Left lung (tissue), 4 donors: ENCODE measurements at regions not wholly inside any gene's neighbourhood (a gene's known extent, or its start where the extent isn't known, plus 50 kb on each side); places are given as distances from the start of the nearest gene placed in this dataset.

Source experiments
- ATAC-seq: fragments of 200-7000 bp; cut with Tn5 transposase; one replicate; pipeline ENCODE4 v1.9.1; 2020; ENCODE audit warnings: moderate library complexity
- DNase-seq, 4 donors: peaks; one replicate each; pipeline ENCODE4 v3.0.0-alpha.2; 2013 to 2020
- H3K27ac ChIP-seq, 2 donors: fragments of 200-600 bp; sonication (generic) in 1 of 2; one replicate each; pipeline versions ENCODE4 v1.5.0 to v1.8.0; 2020 to 2021
- H3K27me3 ChIP-seq, 2 donors: fragments of 200-600 bp; sonication (generic) in 1 of 2; one replicate each; pipeline versions ENCODE4 v1.5.0 to v1.8.0; 2020 to 2021
- H3K36me3 ChIP-seq, 2 donors: fragments of 200-600 bp; sonication (generic) in 1 of 2; one replicate each; pipeline versions ENCODE4 v1.5.0 to v1.8.0; 2020 to 2021
- H3K4me1 ChIP-seq, 2 donors: fragments of 200-600 bp; one replicate each; pipeline ENCODE4 v1.8.0; 2021
- H3K4me3 ChIP-seq, 2 donors: fragments of 200-600 bp; sonication (generic) in 1 of 2; one replicate each; pipeline versions ENCODE4 v1.5.0 to v1.8.0; 2020 to 2021; ENCODE audit warnings: mild to moderate bottlenecking in 1 of 2
- H3K9me3 ChIP-seq, 2 donors: fragments of 200-600 bp; sonication (generic) in 1 of 2; one replicate each; pipeline versions ENCODE4 v1.5.0 to v1.8.0; 2020 to 2021
- CTCF ChIP-seq, 2 donors: fragments of 200-600 bp; sonication (generic) in 1 of 2; IDR thresholded peaks; one replicate each; pipeline versions ENCODE4 v1.5.0 to v1.8.0; 2021; ENCODE audit warnings: antibody characterized with exemption in 2 of 2
- intact Hi-C, 2 donors: fragments of 100-400 bp; cut with DNase I; formaldehyde crosslinking; loops; one replicate each; pipeline versions ENCODE4 v1.11.2 to v1.14.2; 2022
- donor health status: DM: no; HTN: yes; CAD: no.
- donor health status: DM: no; HTN: no; CAD: no.

- Histone ChIP-seq H3K4me1 (no peaks in the 10 kb centered on the region), H3K27ac (no peak overlapping the region), H3K36me3 (no peaks in the 10 kb centered on the region), H3K4me3 (no peak overlapping the region), H3K27me3 (no peaks in the 10 kb centered on the region), H3K9me3 (no peaks in the 10 kb centered on the region)
- TF ChIP-seq CTCF (IDR thresholded peaks at IDR 0.05), result no peak
- DNase-seq, result no peak
- intact Hi-C loops, result no loop called here
- no peak for ATAC-seq
These were observed 255.3 kb downstream of the STK31 start for GRCh38 chr7:23965296-23965695.

- no peaks in the 10 kb centered on the region for H3K4me1 ChIP-seq
- no peaks in the 10 kb centered on the region for H3K9me3 ChIP-seq
- H3K4me3 ChIP-seq, result no peak overlapping the region
- no peaks in the 10 kb centered on the region for H3K36me3 ChIP-seq
- no peak overlapping the region for H3K27ac ChIP-seq
- ATAC-seq (no peak), DNase-seq (no peak)
- intact Hi-C loops, result no loop called here
- H3K27me3 ChIP-seq, result no peaks in the 10 kb centered on the region
- TF ChIP-seq CTCF (IDR thresholded peaks at IDR 0.05), result no peak
These were observed 256.9 kb downstream of the STK31 start for GRCh38 chr7:23966941-23967340.

- no peaks in the 10 kb centered on the region for H3K9me3 ChIP-seq
- no peak for DNase-seq
- H3K27ac ChIP-seq, result no peak overlapping the region
- no peaks in the 10 kb centered on the region for H3K36me3 ChIP-seq
- H3K4me3 ChIP-seq, result no peak overlapping the region
- intact Hi-C loops, result no loop called here
- no peak for ATAC-seq
- no peaks in the 10 kb centered on the region for H3K27me3 ChIP-seq
- TF ChIP-seq CTCF (IDR thresholded peaks at IDR 0.05), result no peak
- no peaks in the 10 kb centered on the region for H3K4me1 ChIP-seq
These were observed 258.1 kb downstream of the STK31 start for GRCh38 chr7:23967949-23968599.

GRCh38 chr7:23968791-23969190 is 258.8 kb downstream of the STK31 start:
- Histone ChIP-seq H3K27ac (no peak overlapping the region), H3K9me3 (no peaks in the 10 kb centered on the region), H3K4me3 (no peak overlapping the region), H3K36me3 (no peaks in the 10 kb centered on the region), H3K4me1 (no peaks in the 10 kb centered on the region), H3K27me3 (no peaks in the 10 kb centered on the region)
- intact Hi-C loops, result no loop called here
- no peak for DNase-seq
- ATAC-seq, result no peak
- TF ChIP-seq CTCF (IDR thresholded peaks at IDR 0.05), result no peak

- H3K4me3 ChIP-seq, result no peak overlapping the region
These were observed 259.4 kb downstream of the STK31 start for GRCh38 chr7:23969443-23969842.

More at GRCh38 chr7:23969443-23969842, 259.4 kb downstream of the STK31 start:
- intact Hi-C loops, result no loop called here
- ATAC-seq (no peak), DNase-seq (no peak)
- no peaks in the 10 kb centered on the region for H3K27me3 ChIP-seq
- no peaks in the 10 kb centered on the region for H3K4me1 ChIP-seq
- H3K36me3 ChIP-seq, result no peaks in the 10 kb centered on the region
- no peaks in the 10 kb centered on the region for H3K9me3 ChIP-seq
- no peak overlapping the region for H3K27ac ChIP-seq
- no peak for TF ChIP-seq CTCF (IDR thresholded peaks at IDR 0.05)
